ENCODE measurements at regions not wholly inside any gene's neighbourhood (a gene's known extent, or its start where the extent isn't known, plus 50 kb on each side); places are given as distances from the start of the nearest gene placed in this dataset.

GRCh38 chr2:16114070-16114469 lies 173.7 kb downstream of the MYCN start:
- TF ChIP-seq POLR2A (IDR thresholded peaks at IDR 0.05) (no peak), CTCF (IDR thresholded peaks at IDR 0.05) (no peak)

Data from sigmoid colon (tissue), 3 donors.